ENCODE measurements at regions not wholly inside any gene's neighbourhood (a gene's known extent, or its start where the extent isn't known, plus 50 kb on each side); places are given as distances from the start of the nearest gene placed in this dataset.

- dilution Hi-C loops (cut with MboI; ENCODE audit: extremely low pct_ligation_motif_present, low sequenced_read_pairs), result no loop called here
- BruUV-seq (replicated peaks), result no TSS peak
- POLR2A ChIA-PET, result no interaction called here
- Histone ChIP-seq H3K4me3 (replicated peaks in 1 of 3; ENCODE audit: insufficient read depth in 1 of 3, low read depth in 1 of 3, low read length in 3 of 3) (no peak overlapping the region), H3K27ac (ENCODE audit: insufficient read depth, low read depth, low read length) (no peak overlapping the region), H3K27me3 (ENCODE audit: control insufficient read depth in 2 of 2, insufficient read depth in 2 of 2, low read length in 2 of 2) (no peaks in the 10 kb centered on the region), H3K36me3 (ENCODE audit: control insufficient read depth in 2 of 2, extremely low read depth in 1 of 2, insufficient read depth in 2 of 2, low read length in 2 of 2) (no peaks in the 10 kb centered on the region), H3K79me2 (ENCODE audit: control insufficient read depth, insufficient read depth, low read length) (no peaks in the 10 kb centered on the region), H3K9me3 (replicated peaks; ENCODE audit: control insufficient read depth, insufficient read depth, low read length) (no peaks in the 10 kb centered on the region), H3K4me1 (ENCODE audit: control insufficient read depth, extremely low read depth, insufficient read depth, low read length) (peaks cover 49% of the 10 kb centered on the region), H3K9ac (replicated peaks; ENCODE audit: extremely low read depth, insufficient read depth, low read length) (no peak overlapping the region), H3K9me1 (replicated peaks; ENCODE audit: control insufficient read depth, extremely low read depth, insufficient read depth, low read length) (no peaks in the 10 kb centered on the region), H4K20me1 (replicated peaks; ENCODE audit: control insufficient read depth, extremely low read depth, insufficient read depth, low read length) (no peaks in the 10 kb centered on the region), H2AFZ (ENCODE audit: low read depth, low read length) (no peak overlapping the region), H3K4me2 (ENCODE audit: insufficient read depth, low read length) (no peak overlapping the region)
- no peak for DNase-seq (ENCODE audit: low read depth, low spot score)
- no peak for FAIRE-seq
- TF ChIP-seq FOS (IDR thresholded peaks at IDR 0.05; ENCODE audit: borderline replicate concordance, insufficient read depth, low read length), result no peak
- TF ChIP-seq MAX (IDR thresholded peaks at IDR 0.05; ENCODE audit: insufficient read depth, insufficient read length), result no peak
- TF ChIP-seq MYC (IDR thresholded peaks at IDR 0.05; ENCODE audit: low read depth, low read length), result no peak
- TF ChIP-seq GATA2 (IDR thresholded peaks at IDR 0.05; ENCODE audit: insufficient read depth, insufficient read length, low read depth, low read length), result no peak
- TF ChIP-seq JUN (IDR thresholded peaks at IDR 0.05; ENCODE audit: borderline replicate concordance, insufficient read depth, insufficient read length, low read depth), result no peak
- TF ChIP-seq CTCF (IDR thresholded peaks at IDR 0.05; ENCODE audit: extremely low read depth in 1 of 2, insufficient read depth in 1 of 2, low read depth in 1 of 2, low read length in 2 of 2), result no peak
- TF ChIP-seq EZH2 (IDR thresholded peaks at IDR 0.05; ENCODE audit: borderline replicate concordance, low read depth, low read length, severe bottlenecking), result no peak
- TF ChIP-seq POLR2A (IDR thresholded peaks at IDR 0.05; ENCODE audit: low read depth, low read length), result no peak
- TF ChIP-seq POLR2AphosphoS5 (IDR thresholded peaks at IDR 0.05; ENCODE audit: insufficient read depth, low read depth, low read length), result no peak
- CTCF ChIA-PET, result interaction anchor here (0.9 to 1.4 kb wide), 2 partner anchors 11 to 16 kb away, joined by 3 read pairs; no protein-coding TSS in a partner anchor
- intact Hi-C loops (cut with micrococcal nuclease), result no loop called here
Measured at GRCh38 chr21:38988509-38989378, 183.0 kb downstream of the ETS2 start.

Measured in endothelial cell of umbilical vein (primary cell).